ENCODE measurements at regions not wholly inside any gene's neighbourhood (a gene's known extent, or its start where the extent isn't known, plus 50 kb on each side); places are given as distances from the start of the nearest gene placed in this dataset.

DNA sequence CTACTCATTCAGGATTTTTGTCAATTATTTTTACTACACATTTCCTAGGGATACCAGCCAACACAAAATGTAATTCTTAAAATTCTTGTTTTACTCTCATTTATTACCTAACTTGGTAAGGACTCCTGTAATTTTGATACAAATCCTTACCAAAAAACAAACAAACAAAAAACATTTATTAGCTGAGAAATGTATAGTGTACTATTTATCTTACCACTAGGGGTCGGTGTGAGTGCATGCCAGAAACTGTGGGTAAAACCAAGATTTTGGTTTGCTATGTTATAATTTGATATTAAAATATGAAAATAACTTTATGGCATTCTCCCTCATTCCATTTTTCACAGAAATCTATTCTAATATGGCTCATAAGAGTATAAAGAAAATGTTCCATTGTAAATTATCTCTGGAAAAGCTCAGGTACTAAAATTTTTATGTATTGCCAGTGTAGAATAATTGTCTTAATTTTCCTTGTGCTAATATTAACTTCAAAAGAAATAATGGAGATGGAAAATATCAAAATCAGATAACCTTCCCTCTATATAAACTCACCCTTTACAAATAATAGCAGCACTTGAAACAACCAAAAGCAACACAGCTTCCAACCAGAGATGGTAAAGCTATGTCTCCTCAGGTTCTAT lies 290.8 kb upstream of the PCDH15 start:
- H3K4me3 ChIP-seq (ENCODE audit: low read depth, low read length): no peak overlapping the region
- no peak for DNase-seq (ENCODE audit: low read depth)
- peak; percentile 92 for TF ChIP-seq CTCF (conservative IDR thresholded peaks at IDR 0.05; ENCODE audit: low read depth, low read length)

- no peak overlapping the region for H3K4me3 ChIP-seq (ENCODE audit: low read depth, low read length)
- TF ChIP-seq CTCF (conservative IDR thresholded peaks at IDR 0.05; ENCODE audit: low read depth, low read length): no peak
- no peak for DNase-seq (ENCODE audit: low read depth)
These were observed 277.1 kb upstream of the PCDH15 start for GRCh38 chr10:55078121-55078520.

- DNase-seq (ENCODE audit: low read depth): no peak
- no peak overlapping the region for H3K4me3 ChIP-seq (ENCODE audit: low read depth, low read length)
- no peak for TF ChIP-seq CTCF (conservative IDR thresholded peaks at IDR 0.05; ENCODE audit: low read depth, low read length)
These were observed 264.2 kb upstream of the PCDH15 start for GRCh38 chr10:55065185-55065584.

DNA sequence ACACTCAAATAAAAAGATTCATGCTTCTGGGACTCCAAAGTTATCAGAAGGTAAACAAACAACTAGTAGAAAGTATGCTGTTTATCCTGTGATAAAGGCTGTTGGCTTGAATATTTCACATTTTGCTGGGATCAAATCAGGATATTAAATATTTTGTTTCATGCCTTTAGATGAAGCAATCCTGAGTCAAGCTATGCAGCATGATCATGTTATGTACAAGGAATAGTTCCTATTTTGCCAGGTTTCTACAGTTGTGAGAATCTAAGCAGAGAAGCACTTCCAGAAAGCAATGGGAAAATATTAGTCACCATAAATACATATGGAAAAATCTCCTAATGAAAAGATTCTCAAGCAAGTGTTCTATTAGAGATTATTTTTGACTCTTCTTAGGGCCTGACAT lies 262.8 kb upstream of the PCDH15 start:
- H3K4me3 ChIP-seq (ENCODE audit: low read depth, low read length): no peak overlapping the region
- no peak for DNase-seq (ENCODE audit: low read depth)
- no peak for TF ChIP-seq CTCF (conservative IDR thresholded peaks at IDR 0.05; ENCODE audit: low read depth, low read length)

DNA sequence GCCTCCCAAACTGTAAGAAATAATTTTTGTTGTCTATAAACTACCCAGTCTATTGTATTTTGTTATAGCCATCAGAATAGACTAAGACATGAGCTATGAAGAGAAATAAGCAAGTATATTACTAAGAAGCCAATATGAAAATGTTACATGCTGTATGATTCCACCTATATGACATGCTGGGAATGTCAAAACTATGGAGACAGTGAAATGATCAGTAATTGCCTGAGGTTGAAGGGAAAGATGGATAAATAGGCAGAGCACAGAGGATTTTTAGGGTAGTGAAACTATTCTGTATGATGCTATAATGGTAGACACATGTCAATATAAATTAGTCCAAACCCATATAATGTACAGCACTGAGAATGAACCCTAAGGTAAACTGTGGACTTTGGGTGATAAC lies 261.3 kb upstream of the PCDH15 start:
- DNase-seq (ENCODE audit: low read depth): no peak
- no peak for TF ChIP-seq CTCF (conservative IDR thresholded peaks at IDR 0.05; ENCODE audit: low read depth, low read length)
- H3K4me3 ChIP-seq (ENCODE audit: low read depth, low read length): no peak overlapping the region

DNA sequence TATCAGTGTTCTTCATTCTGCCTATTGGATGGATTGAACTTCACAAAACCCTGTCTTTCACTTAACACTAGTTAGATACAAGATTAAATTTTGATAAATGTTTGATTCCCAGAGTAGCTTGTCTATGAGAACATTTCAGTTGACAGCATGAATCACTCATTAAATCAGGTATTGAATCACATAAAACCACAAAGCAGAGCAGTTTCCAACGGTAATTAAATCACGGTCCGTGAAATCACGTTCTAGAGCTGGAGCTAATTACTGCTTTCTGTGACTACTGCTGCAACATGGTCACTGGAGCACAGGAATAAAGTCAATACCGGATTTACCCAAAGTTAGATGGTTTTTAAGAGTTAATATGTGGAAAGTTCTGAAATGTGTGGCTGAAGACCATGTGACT lies 257.8 kb upstream of the PCDH15 start:
- TF ChIP-seq CTCF (conservative IDR thresholded peaks at IDR 0.05; ENCODE audit: low read depth, low read length): no peak
- no peak overlapping the region for H3K4me3 ChIP-seq (ENCODE audit: low read depth, low read length)
- DNase-seq (ENCODE audit: low read depth): peak; percentile 74

DNA sequence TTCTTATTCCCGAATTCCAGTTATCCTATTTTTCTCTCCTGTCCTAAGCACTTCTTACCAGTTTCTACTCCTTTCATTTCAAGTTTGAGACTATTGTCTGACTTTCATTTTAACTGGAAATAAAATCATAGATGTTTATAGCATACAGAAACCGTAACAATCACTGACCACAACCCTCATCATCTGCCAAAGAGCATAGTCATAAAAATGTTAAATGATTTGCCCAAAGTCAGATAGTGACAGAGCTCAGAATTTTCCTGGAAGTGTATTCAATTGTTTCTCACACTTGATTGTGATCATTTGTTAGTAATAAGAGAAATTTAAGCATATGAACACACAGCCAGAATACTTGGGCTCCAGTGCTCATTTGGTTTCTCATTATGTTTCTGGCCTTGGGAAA lies 250.5 kb upstream of the PCDH15 start:
- H3K4me3 ChIP-seq (ENCODE audit: low read depth, low read length): no peak overlapping the region
- no peak for TF ChIP-seq CTCF (conservative IDR thresholded peaks at IDR 0.05; ENCODE audit: low read depth, low read length)
- no peak for DNase-seq (ENCODE audit: low read depth)

Data from epithelial cell of proximal tubule (primary cell).